ENCODE measurements at regions not wholly inside any gene's neighbourhood (a gene's known extent, or its start where the extent isn't known, plus 50 kb on each side); places are given as distances from the start of the nearest gene placed in this dataset.

GRCh38 chr11:98194611-98195010 is 826.1 kb upstream of the CNTN5 start:
- Histone ChIP-seq H3K4me3 (no peak overlapping the region), H3K4me1 (no peaks in the 10 kb centered on the region), H3K27me3 (no peaks in the 10 kb centered on the region), H3K36me3 (no peaks in the 10 kb centered on the region), H3K27ac (no peak overlapping the region), H3K9me3 (peaks cover 0 to 3% of the 10 kb centered on the region in 2 donors)
- in situ Hi-C loops (cut with MboI; ENCODE audit: low pct_ligation_motif_present in 1 of 4, low pct_unique_long_range_greater_than_20kb in 1 of 4, low sequenced_read_pairs in 3 of 4) (no loop called here), intact Hi-C loops (cut with DNase I; ENCODE audit: low total_unique reads) (no loop called here)
- no peak for TF ChIP-seq POLR2AphosphoS5 (IDR thresholded peaks at IDR 0.05)
- no peak for TF ChIP-seq EP300 (IDR thresholded peaks at IDR 0.05; ENCODE audit: low read depth)
- no peak for TF ChIP-seq CTCF (IDR thresholded peaks at IDR 0.05)
- TF ChIP-seq POLR2A (IDR thresholded peaks at IDR 0.05): no peak
- 51 to 82% methylated on average over 6 to 7 of the region's 7 CpGs for WGBS, 2 donors (ENCODE audit: low coverage in 1 of 2)
- DNase-seq: no peak

GRCh38 chr11:98195300-98195699 is 825.4 kb upstream of the CNTN5 start:
- intact Hi-C loops (cut with DNase I; ENCODE audit: low total_unique reads) (no loop called here), in situ Hi-C loops (cut with MboI; ENCODE audit: low pct_ligation_motif_present in 1 of 4, low pct_unique_long_range_greater_than_20kb in 1 of 4, low sequenced_read_pairs in 3 of 4) (no loop called here)
- TF ChIP-seq EP300 (IDR thresholded peaks at IDR 0.05; ENCODE audit: low read depth): no peak
- TF ChIP-seq POLR2A (IDR thresholded peaks at IDR 0.05): no peak
- no peak for TF ChIP-seq CTCF (IDR thresholded peaks at IDR 0.05)
- Histone ChIP-seq H3K36me3 (no peaks in the 10 kb centered on the region), H3K4me1 (no peaks in the 10 kb centered on the region), H3K9me3 (peaks cover 0 to 3% of the 10 kb centered on the region in 2 donors), H3K27me3 (no peaks in the 10 kb centered on the region), H3K4me3 (no peak overlapping the region), H3K27ac (no peak overlapping the region)
- DNase-seq: no peak
- 44 to 45% methylated on average over 1 of the region's 1 CpG for WGBS, 2 donors (ENCODE audit: low coverage in 1 of 2)

DNA sequence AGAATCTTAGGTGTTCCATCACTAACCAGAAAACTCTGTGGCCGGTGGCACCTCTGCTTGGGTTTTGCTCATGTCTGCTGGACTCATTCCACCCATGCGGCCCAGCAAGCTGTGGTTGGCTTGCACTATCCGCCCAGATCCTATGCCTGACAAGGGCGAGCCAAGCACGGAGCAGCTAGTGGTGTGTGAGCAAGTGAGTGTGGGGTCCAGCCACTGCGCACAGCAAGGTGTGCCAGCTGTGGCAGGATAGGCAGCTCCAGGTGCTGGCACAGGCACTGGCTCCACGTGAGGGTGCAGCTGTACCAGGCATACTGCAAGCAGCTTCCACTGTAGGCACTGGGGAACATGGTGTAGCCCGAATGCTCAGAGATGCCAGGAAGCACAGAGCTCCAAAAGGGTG is 813.7 kb upstream of the CNTN5 start:
- no peak overlapping the region for H3K27ac ChIP-seq
- no peak for TF ChIP-seq EP300 (IDR thresholded peaks at IDR 0.05; ENCODE audit: low read depth)
- H3K4me1 ChIP-seq: no peaks in the 10 kb centered on the region
- H3K9me3 ChIP-seq: no peaks in the 10 kb centered on the region
- WGBS, 2 donors (ENCODE audit: low coverage in 1 of 2): 84 to 100% methylated on average over 1 to 8 of the region's 8 CpGs
- H3K36me3 ChIP-seq: no peaks in the 10 kb centered on the region
- in situ Hi-C loops (cut with MboI; ENCODE audit: low pct_ligation_motif_present in 1 of 4, low pct_unique_long_range_greater_than_20kb in 1 of 4, low sequenced_read_pairs in 3 of 4) (no loop called here), intact Hi-C loops (cut with DNase I; ENCODE audit: low total_unique reads) (no loop called here)
- no peaks in the 10 kb centered on the region for H3K27me3 ChIP-seq
- no peak overlapping the region for H3K4me3 ChIP-seq
- no peak for DNase-seq

GRCh38 chr11:98227278-98227677 is 793.5 kb upstream of the CNTN5 start:
- in situ Hi-C loops (cut with MboI; ENCODE audit: low pct_ligation_motif_present in 1 of 4, low pct_unique_long_range_greater_than_20kb in 1 of 4, low sequenced_read_pairs in 3 of 4) (no loop called here), intact Hi-C loops (cut with DNase I; ENCODE audit: low total_unique reads) (no loop called here)
- Histone ChIP-seq H3K27ac (no peak overlapping the region), H3K4me1 (no peaks in the 10 kb centered on the region), H3K27me3 (no peaks in the 10 kb centered on the region), H3K36me3 (no peaks in the 10 kb centered on the region), H3K9me3 (no peaks in the 10 kb centered on the region), H3K4me3 (no peak overlapping the region)
- TF ChIP-seq CTCF (IDR thresholded peaks at IDR 0.05) (no peak), POLR2A (IDR thresholded peaks at IDR 0.05) (no peak), POLR2AphosphoS5 (IDR thresholded peaks at IDR 0.05) (no peak), EP300 (IDR thresholded peaks at IDR 0.05; ENCODE audit: low read depth) (no peak)
- 29 to 57% methylated on average over 1 of the region's 1 CpG for WGBS, 2 donors (ENCODE audit: low coverage in 1 of 2)
- no peak for DNase-seq

GRCh38 chr11:98230678-98231077 is 790.1 kb upstream of the CNTN5 start:
- Histone ChIP-seq H3K4me1 (no peaks in the 10 kb centered on the region), H3K4me3 (no peak overlapping the region), H3K36me3 (no peaks in the 10 kb centered on the region), H3K27me3 (no peaks in the 10 kb centered on the region), H3K27ac (no peak overlapping the region), H3K9me3 (no peaks in the 10 kb centered on the region)
- intact Hi-C loops (cut with DNase I; ENCODE audit: low total_unique reads): no loop called here
- TF ChIP-seq CTCF (IDR thresholded peaks at IDR 0.05): no peak
- no peak for TF ChIP-seq POLR2A (IDR thresholded peaks at IDR 0.05)
- no peak for TF ChIP-seq EP300 (IDR thresholded peaks at IDR 0.05; ENCODE audit: low read depth)
- TF ChIP-seq POLR2AphosphoS5 (IDR thresholded peaks at IDR 0.05): no peak
- in situ Hi-C loops (cut with MboI; ENCODE audit: low pct_ligation_motif_present in 1 of 4, low pct_unique_long_range_greater_than_20kb in 1 of 4, low sequenced_read_pairs in 3 of 4): no loop called here
- 75 to 81% methylated on average over 3 of the region's 3 CpGs for WGBS, 2 donors (ENCODE audit: low coverage in 1 of 2)
- no peak for DNase-seq
